Suprapubic skin (tissue), 4 donors: ENCODE measurements at regions not wholly inside any gene's neighbourhood (a gene's known extent, or its start where the extent isn't known, plus 50 kb on each side); places are given as distances from the start of the nearest gene placed in this dataset.
A peak's percentile ranks its signal among the peaks of the same experiment; 100 is the strongest.

Experiments used
- DNase-seq, 2 donors: peaks; one replicate each; pipeline ENCODE4 v3.0.0-alpha.2; 2019; ENCODE audit warnings: low spot score in 2 of 2
- H3K27ac ChIP-seq: fragments of 200-600 bp; sonication (generic); one replicate; pipeline ENCODE4 v1.5.1; 2019
- H3K27me3 ChIP-seq: fragments of 200-600 bp; sonication (generic); one replicate; pipeline ENCODE4 v1.5.1; 2019
- H3K36me3 ChIP-seq: fragments of 200-600 bp; sonication (generic); one replicate; pipeline ENCODE4 v1.5.1; 2019
- H3K4me1 ChIP-seq: fragments of 200-600 bp; sonication (generic); one replicate; pipeline ENCODE4 v1.5.1; 2019
- H3K4me3 ChIP-seq: fragments of 200-600 bp; sonication (generic); one replicate; pipeline ENCODE4 v1.5.1; 2019; ENCODE audit warnings: mild to moderate bottlenecking
- H3K9me3 ChIP-seq: fragments of 200-600 bp; sonication (generic); one replicate; pipeline ENCODE4 v1.5.1; 2019
- EP300 ChIP-seq: sonication (generic); formaldehyde crosslinking; IDR thresholded peaks from one replicate; pipeline ENCODE4 v1.6.1; 2017; ENCODE audit warnings: antibody characterized with exemption
- POLR2A ChIP-seq, 2 donors: fragments of 450-650 bp; IDR thresholded peaks; one replicate each; pipeline ENCODE4 v1.6.1; 2017; ENCODE audit warnings: antibody characterized with exemption in 2 of 2, mild to moderate bottlenecking in 2 of 2, moderate library complexity in 2 of 2
- POLR2AphosphoS5 ChIP-seq, 3 donors: sonication (generic); formaldehyde crosslinking; IDR thresholded peaks; one replicate each; pipeline ENCODE4 v1.6.1; 2017; ENCODE audit warnings: antibody characterized with exemption in 3 of 3
- WGBS: methylation state at CpG from one replicate; pipeline ENCODE4 v1.1.5; 2018; 5-methylcytosine and 5-hydroxymethylcytosine counted together
- TF ChIP-seq, protein P1 (sequence below), 2 donors: fragments of 200-600 bp in 1 of 2; fragments of 450-650 bp in 1 of 2; sonication (generic) in 1 of 2; IDR thresholded peaks; one replicate each; pipeline ENCODE4 v1.5.1; 2016 to 2019; ENCODE audit warnings: antibody characterized with exemption in 2 of 2, mild to moderate bottlenecking in 1 of 2, moderate library complexity in 1 of 2

- H3K4me3 ChIP-seq, result no peak overlapping the region
- no peak for DNase-seq
- H3K36me3 ChIP-seq, result no peaks in the 10 kb centered on the region
- TF ChIP-seq POLR2AphosphoS5 (IDR thresholded peaks at IDR 0.05), result no peak
- TF ChIP-seq, protein P1, sequence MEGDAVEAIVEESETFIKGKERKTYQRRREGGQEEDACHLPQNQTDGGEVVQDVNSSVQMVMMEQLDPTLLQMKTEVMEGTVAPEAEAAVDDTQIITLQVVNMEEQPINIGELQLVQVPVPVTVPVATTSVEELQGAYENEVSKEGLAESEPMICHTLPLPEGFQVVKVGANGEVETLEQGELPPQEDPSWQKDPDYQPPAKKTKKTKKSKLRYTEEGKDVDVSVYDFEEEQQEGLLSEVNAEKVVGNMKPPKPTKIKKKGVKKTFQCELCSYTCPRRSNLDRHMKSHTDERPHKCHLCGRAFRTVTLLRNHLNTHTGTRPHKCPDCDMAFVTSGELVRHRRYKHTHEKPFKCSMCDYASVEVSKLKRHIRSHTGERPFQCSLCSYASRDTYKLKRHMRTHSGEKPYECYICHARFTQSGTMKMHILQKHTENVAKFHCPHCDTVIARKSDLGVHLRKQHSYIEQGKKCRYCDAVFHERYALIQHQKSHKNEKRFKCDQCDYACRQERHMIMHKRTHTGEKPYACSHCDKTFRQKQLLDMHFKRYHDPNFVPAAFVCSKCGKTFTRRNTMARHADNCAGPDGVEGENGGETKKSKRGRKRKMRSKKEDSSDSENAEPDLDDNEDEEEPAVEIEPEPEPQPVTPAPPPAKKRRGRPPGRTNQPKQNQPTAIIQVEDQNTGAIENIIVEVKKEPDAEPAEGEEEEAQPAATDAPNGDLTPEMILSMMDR (IDR thresholded peaks at IDR 0.05), result no peak
- no peak for TF ChIP-seq POLR2A (IDR thresholded peaks at IDR 0.05)
- TF ChIP-seq EP300, result no peak
- WGBS, result 69% methylated on average over 10 of the region's 11 CpGs
- peak overlapping the region; percentile 28 for H3K27ac ChIP-seq
- no peaks in the 10 kb centered on the region for H3K27me3 ChIP-seq
- H3K9me3 ChIP-seq, result no peaks in the 10 kb centered on the region
- H3K4me1 ChIP-seq, result no peaks in the 10 kb centered on the region
Measured at GRCh38 chr18:22275706-22276333, 106.4 kb downstream of the GATA6 start.

DNA sequence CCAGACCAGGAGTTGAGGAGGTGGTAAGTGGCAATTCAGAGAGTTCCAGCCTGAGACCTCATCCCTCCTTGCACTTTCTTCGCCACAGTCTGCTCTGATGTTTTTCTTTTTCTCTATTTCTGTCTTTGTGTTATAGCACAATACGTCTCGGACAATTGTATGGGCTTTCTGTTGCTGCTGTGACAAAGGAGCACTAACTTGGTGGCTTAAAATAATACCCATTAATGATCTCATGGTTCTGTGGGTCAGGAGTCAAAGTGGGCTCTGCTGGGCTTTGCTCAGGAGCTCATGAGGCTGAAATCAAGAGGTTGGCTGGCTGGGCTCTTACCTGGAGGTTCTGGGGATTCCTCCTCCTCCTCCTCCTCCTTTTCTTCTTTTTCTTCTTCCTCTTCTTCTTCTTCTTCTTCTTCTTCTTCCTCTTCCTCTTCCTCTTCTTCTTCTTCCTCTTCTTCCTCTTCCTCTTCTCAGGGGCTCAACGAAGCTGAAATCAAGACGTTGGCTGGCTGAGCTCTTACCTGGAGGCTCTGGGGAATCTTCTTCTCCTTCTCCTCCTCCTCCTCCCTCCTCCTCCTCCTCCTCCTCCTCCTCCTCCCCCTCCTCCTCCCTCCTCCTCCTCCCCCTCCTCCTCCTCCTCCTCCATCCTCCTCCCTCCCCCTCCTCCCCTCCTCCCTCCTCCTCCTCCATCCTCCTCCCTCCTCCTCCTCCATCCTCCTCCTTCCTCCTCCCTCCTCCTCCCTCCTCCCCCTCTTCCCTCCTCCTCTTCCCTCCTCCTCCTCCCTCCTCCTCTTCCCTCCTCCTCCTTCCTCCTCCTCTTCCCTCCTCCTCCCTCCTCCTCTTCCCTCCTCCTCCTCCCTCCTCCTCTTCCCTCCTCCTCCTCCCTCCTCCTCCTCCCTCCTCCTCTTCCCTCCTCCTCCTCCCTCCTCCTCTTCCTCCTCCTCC is 104.0 kb downstream of the GATA6 start:
- no peaks in the 10 kb centered on the region for H3K36me3 ChIP-seq
- TF ChIP-seq EP300 (no peak), POLR2AphosphoS5 (IDR thresholded peaks at IDR 0.05) (no peak), POLR2A (IDR thresholded peaks at IDR 0.05) (no peak)
- TF ChIP-seq, protein P1 (IDR thresholded peaks at IDR 0.05), result no peak
- H3K4me3 ChIP-seq, result no peak overlapping the region
- H3K27ac ChIP-seq, result no peak overlapping the region
- no peak for DNase-seq
- H3K4me1 ChIP-seq, result no peaks in the 10 kb centered on the region
- WGBS, result 97% methylated on average over 5 of the region's 5 CpGs
- no peaks in the 10 kb centered on the region for H3K9me3 ChIP-seq
- no peaks in the 10 kb centered on the region for H3K27me3 ChIP-seq

DNA sequence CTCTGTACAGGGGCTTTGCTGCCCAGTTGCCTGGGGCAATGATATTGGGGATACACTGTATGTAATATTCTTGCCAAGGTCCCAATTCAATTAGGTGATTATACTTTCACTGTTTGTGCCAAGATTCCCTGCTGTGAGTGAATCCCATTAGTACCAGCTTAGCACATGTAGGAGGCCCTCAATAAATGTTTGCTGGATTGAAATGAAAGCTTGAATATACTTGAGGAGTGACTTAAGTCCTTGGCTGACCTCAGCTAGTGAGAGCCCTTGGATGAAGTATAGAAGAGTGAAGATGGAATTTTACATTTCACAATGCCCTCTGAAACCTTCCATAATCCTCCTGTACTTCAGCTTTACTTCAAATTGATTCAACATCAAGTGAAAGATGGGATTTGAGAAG is 102.9 kb downstream of the GATA6 start:
- Histone ChIP-seq H3K27me3 (no peaks in the 10 kb centered on the region), H3K36me3 (no peaks in the 10 kb centered on the region), H3K27ac (no peak overlapping the region), H3K9me3 (no peaks in the 10 kb centered on the region), H3K4me1 (no peaks in the 10 kb centered on the region), H3K4me3 (no peak overlapping the region)
- TF ChIP-seq, protein P1 (IDR thresholded peaks at IDR 0.05), result no peak
- TF ChIP-seq POLR2AphosphoS5 (IDR thresholded peaks at IDR 0.05) (no peak), EP300 (no peak), POLR2A (IDR thresholded peaks at IDR 0.05) (no peak)
- DNase-seq, result no peak

GRCh38 chr18:22271030-22271429 is 101.6 kb downstream of the GATA6 start:
- no peaks in the 10 kb centered on the region for H3K36me3 ChIP-seq
- H3K4me1 ChIP-seq, result no peaks in the 10 kb centered on the region
- WGBS, result 90% methylated on average over 1 of the region's 1 CpG
- H3K27ac ChIP-seq, result no peak overlapping the region
- no peak for DNase-seq
- TF ChIP-seq POLR2AphosphoS5 (IDR thresholded peaks at IDR 0.05) (no peak), POLR2A (IDR thresholded peaks at IDR 0.05) (no peak)
- no peaks in the 10 kb centered on the region for H3K9me3 ChIP-seq
- H3K27me3 ChIP-seq, result no peaks in the 10 kb centered on the region
- H3K4me3 ChIP-seq, result no peak overlapping the region

GRCh38 chr18:22268641-22269128 is 99.3 kb downstream of the GATA6 start:
- no peaks in the 10 kb centered on the region for H3K9me3 ChIP-seq
- no peaks in the 10 kb centered on the region for H3K27me3 ChIP-seq
- no peak for DNase-seq
- TF ChIP-seq POLR2A (IDR thresholded peaks at IDR 0.05) (no peak), POLR2AphosphoS5 (IDR thresholded peaks at IDR 0.05) (no peak)
- no peak overlapping the region for H3K4me3 ChIP-seq
- H3K36me3 ChIP-seq, result no peaks in the 10 kb centered on the region
- 67% methylated on average over 4 of the region's 4 CpGs for WGBS
- no peak overlapping the region for H3K27ac ChIP-seq
- no peaks in the 10 kb centered on the region for H3K4me1 ChIP-seq

GRCh38 chr18:22267697-22268096 is 98.3 kb downstream of the GATA6 start:
- no peak for TF ChIP-seq POLR2AphosphoS5 (IDR thresholded peaks at IDR 0.05)
- no peak for TF ChIP-seq POLR2A (IDR thresholded peaks at IDR 0.05)
- TF ChIP-seq, protein P1 (IDR thresholded peaks at IDR 0.05), result no peak
- TF ChIP-seq EP300, result no peak
- Histone ChIP-seq H3K36me3 (no peaks in the 10 kb centered on the region), H3K9me3 (no peaks in the 10 kb centered on the region), H3K4me3 (no peak overlapping the region), H3K4me1 (no peaks in the 10 kb centered on the region), H3K27ac (no peak overlapping the region), H3K27me3 (no peaks in the 10 kb centered on the region)
- DNase-seq, result no peak
- WGBS, result 60% methylated on average over 8 of the region's 8 CpGs
